ENCODE measurements at regions not wholly inside any gene's neighbourhood (a gene's known extent, or its start where the extent isn't known, plus 50 kb on each side); places are given as distances from the start of the nearest gene placed in this dataset.

DNA sequence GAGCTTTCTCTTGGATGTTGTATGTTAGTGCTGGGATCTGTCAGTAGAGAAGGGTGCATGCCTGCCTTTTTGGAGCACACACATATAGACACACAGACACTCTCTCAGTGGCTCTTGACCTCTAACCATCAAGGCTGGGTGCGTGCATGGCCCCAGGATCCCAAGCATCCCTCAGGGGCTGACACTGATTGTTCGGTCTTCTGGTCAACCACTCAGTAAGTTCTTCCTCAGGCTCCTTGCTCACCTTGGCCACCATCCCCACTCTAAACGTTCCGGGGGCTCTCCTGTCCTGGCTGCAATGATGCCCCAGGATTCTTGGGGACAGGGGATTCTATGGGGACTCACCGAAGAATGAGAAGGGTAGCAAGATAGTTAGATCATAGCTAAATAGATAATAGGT is 179.6 kb downstream of the SHOX start:
- TF ChIP-seq, protein P1, sequence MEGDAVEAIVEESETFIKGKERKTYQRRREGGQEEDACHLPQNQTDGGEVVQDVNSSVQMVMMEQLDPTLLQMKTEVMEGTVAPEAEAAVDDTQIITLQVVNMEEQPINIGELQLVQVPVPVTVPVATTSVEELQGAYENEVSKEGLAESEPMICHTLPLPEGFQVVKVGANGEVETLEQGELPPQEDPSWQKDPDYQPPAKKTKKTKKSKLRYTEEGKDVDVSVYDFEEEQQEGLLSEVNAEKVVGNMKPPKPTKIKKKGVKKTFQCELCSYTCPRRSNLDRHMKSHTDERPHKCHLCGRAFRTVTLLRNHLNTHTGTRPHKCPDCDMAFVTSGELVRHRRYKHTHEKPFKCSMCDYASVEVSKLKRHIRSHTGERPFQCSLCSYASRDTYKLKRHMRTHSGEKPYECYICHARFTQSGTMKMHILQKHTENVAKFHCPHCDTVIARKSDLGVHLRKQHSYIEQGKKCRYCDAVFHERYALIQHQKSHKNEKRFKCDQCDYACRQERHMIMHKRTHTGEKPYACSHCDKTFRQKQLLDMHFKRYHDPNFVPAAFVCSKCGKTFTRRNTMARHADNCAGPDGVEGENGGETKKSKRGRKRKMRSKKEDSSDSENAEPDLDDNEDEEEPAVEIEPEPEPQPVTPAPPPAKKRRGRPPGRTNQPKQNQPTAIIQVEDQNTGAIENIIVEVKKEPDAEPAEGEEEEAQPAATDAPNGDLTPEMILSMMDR (IDR thresholded peaks at IDR 0.05) = no peak
- no peak for TF ChIP-seq POLR2A (IDR thresholded peaks at IDR 0.05)
